Adrenal gland (tissue), 9 donors: ENCODE measurements at regions not wholly inside any gene's neighbourhood (a gene's known extent, or its start where the extent isn't known, plus 50 kb on each side); places are given as distances from the start of the nearest gene placed in this dataset.

Source experiments
- DNase-seq, 7 donors: peaks; one replicate each; pipeline ENCODE4 v3.0.0-alpha.2; 2019 to 2020
- H3K27ac ChIP-seq, 5 donors: fragments of 200-600 bp; sonication (generic) in 4 of 5; 1 replicate in 3 of 5; 2 replicates in 2 of 5; pipeline versions ENCODE4 v1.5.1 to v1.8.0; 2016 to 2020; ENCODE audit warnings: mild to moderate bottlenecking in 1 of 5
- H3K27me3 ChIP-seq: fragments of 200-600 bp; 2 replicates; pipeline ENCODE4 v1.8.0; 2021
- H3K36me3 ChIP-seq, 2 donors: fragments of 200-600 bp; replicated peaks in 1 of 2; 1 replicate in 1 of 2; 2 replicates in 1 of 2; pipeline versions ENCODE4 v1.5.1 to v1.8.0; 2018 to 2022
- H3K4me1 ChIP-seq, 2 donors: fragments of 200-600 bp; replicated peaks in 1 of 2; 1 replicate in 1 of 2; 2 replicates in 1 of 2; pipeline versions ENCODE4 v1.5.1 to v1.8.0; 2018 to 2021
- H3K4me3 ChIP-seq, 4 donors: fragments of 200-600 bp; sonication (generic) in 3 of 4; one replicate each; pipeline ENCODE4 v1.5.1; 2016 to 2018
- H3K9me3 ChIP-seq, 3 donors: fragments of 200-600 bp; sonication (generic) in 1 of 3; replicated peaks in 1 of 3; 1 replicate in 2 of 3; 2 replicates in 1 of 3; pipeline versions ENCODE4 v1.5.1 to v1.8.0; 2016 to 2021
- CTCF ChIP-seq, 6 experiments: fragments of 450-650 bp in 4 of 6; fragments of 200-600 bp in 2 of 6; sonication (generic) in 1 of 6; IDR thresholded peaks; 1 replicate in 5 of 6; 2 replicates in 1 of 6; pipeline versions ENCODE4 v1.5.1 to v1.8.0; 2016 to 2021; ENCODE audit warnings: antibody characterized with exemption in 6 of 6, mild to moderate bottlenecking in 2 of 6, moderate library complexity in 1 of 6
- POLR2A ChIP-seq, 2 donors: fragments of 450-650 bp; IDR thresholded peaks; one replicate each; pipeline ENCODE4 v1.6.1; 2017; ENCODE audit warnings: antibody characterized with exemption in 2 of 2, mild to moderate bottlenecking in 2 of 2, moderate library complexity in 1 of 2
- WGBS, 4 donors: extraction: QIAGEN DNeasy Blood & Tissue Kit in 2 of 4; methylation state at CpG; one replicate each; pipeline versions ENCODE4 v1.1.5 to v1.1.7; 2013 to 2017; 5-methylcytosine and 5-hydroxymethylcytosine counted together
- intact Hi-C, 2 donors: fragments of 100-400 bp; cut with DNase I; formaldehyde crosslinking; loops; one replicate each; pipeline versions ENCODE4 v1.14.1 to v1.15.0; 2022 to 2023
- donor health status: healthy with polysubstance abuse.
- donor health status: Bipolar disorder and iron deficiency.
- donor health status: DM: yes; HTN: yes; CAD: no.
- donor health status: DM: no; HTN: no; CAD: no.
- donor health status: DM: no; HTN: no; CAD: no.

GRCh38 chr10:88065383-88066049 is 202.1 kb downstream of the PTEN start:
- no peaks in the 10 kb centered on the region for H3K36me3 ChIP-seq
- WGBS, 4 donors: 73 to 84% (median 76%) methylated on average over 5 of the region's 5 CpGs
- H3K27me3 ChIP-seq: no peaks in the 10 kb centered on the region
- H3K27ac ChIP-seq: peak overlapping the region in 2 of 5 donors; percentile 13 to 81
- no peak for DNase-seq
- no peak for TF ChIP-seq CTCF (IDR thresholded peaks at IDR 0.05)
- TF ChIP-seq POLR2A (IDR thresholded peaks at IDR 0.05): no peak
- no peak overlapping the region for H3K4me3 ChIP-seq
- H3K9me3 ChIP-seq: no peaks in the 10 kb centered on the region
- peaks cover 0 to 39% of the 10 kb centered on the region in 2 donors for H3K4me1 ChIP-seq
- intact Hi-C loops: no loop called here

GRCh38 chr10:88066319-88066718 is 202.9 kb downstream of the PTEN start:
- intact Hi-C loops: no loop called here
- WGBS, 4 donors: 74 to 79% (median 74%) methylated on average over 3 of the region's 3 CpGs
- DNase-seq: no peak
- peak overlapping the region in 2 of 5 donors; percentile 13 to 51 for H3K27ac ChIP-seq
- H3K4me1 ChIP-seq: peaks cover 0 to 39% of the 10 kb centered on the region in 2 donors
- TF ChIP-seq CTCF (IDR thresholded peaks at IDR 0.05) (no peak), POLR2A (IDR thresholded peaks at IDR 0.05) (no peak)
- H3K36me3 ChIP-seq: no peaks in the 10 kb centered on the region
- H3K9me3 ChIP-seq: no peaks in the 10 kb centered on the region
- no peak overlapping the region for H3K4me3 ChIP-seq
- H3K27me3 ChIP-seq: no peaks in the 10 kb centered on the region

GRCh38 chr10:88066876-88067275 is 203.5 kb downstream of the PTEN start:
- H3K27ac ChIP-seq: peak overlapping the region in 1 of 5 donors; percentile 62

GRCh38 chr10:88067737-88068136 is 204.3 kb downstream of the PTEN start:
- intact Hi-C loops: no loop called here
- Histone ChIP-seq H3K4me1 (peaks cover 0 to 32% of the 10 kb centered on the region in 2 donors), H3K36me3 (no peaks in the 10 kb centered on the region), H3K4me3 (no peak overlapping the region), H3K27ac (peak overlapping the region in 1 of 5 donors; percentile 62), H3K27me3 (no peaks in the 10 kb centered on the region), H3K9me3 (no peaks in the 10 kb centered on the region)
- TF ChIP-seq CTCF (IDR thresholded peaks at IDR 0.05) (no peak), POLR2A (IDR thresholded peaks at IDR 0.05) (no peak)
- DNase-seq: no peak

More at GRCh38 chr10:88066876-88067275, 203.5 kb downstream of the PTEN start:
- 72 to 83% (median 79%) methylated on average over 6 of the region's 6 CpGs for WGBS, 4 donors
- Histone ChIP-seq H3K27me3 (no peaks in the 10 kb centered on the region), H3K9me3 (no peaks in the 10 kb centered on the region), H3K4me1 (peaks cover 0 to 39% of the 10 kb centered on the region in 2 donors), H3K4me3 (no peak overlapping the region), H3K36me3 (no peaks in the 10 kb centered on the region)
- no peak for TF ChIP-seq POLR2A (IDR thresholded peaks at IDR 0.05)
- TF ChIP-seq CTCF (IDR thresholded peaks at IDR 0.05): no peak
- DNase-seq: peak in 1 of 7 donors; percentile 34
- intact Hi-C loops: no loop called here
